Body of pancreas (tissue), 4 donors: ENCODE measurements at regions not wholly inside any gene's neighbourhood (a gene's known extent, or its start where the extent isn't known, plus 50 kb on each side); places are given as distances from the start of the nearest gene placed in this dataset.

Experiments
- ATAC-seq: fragments of 150-250 bp; one replicate; pipeline ENCODE4 v1.9.1; 2016
- DNase-seq, 4 donors: peaks; one replicate each; pipeline ENCODE4 v3.0.0-alpha.2; 2019
- H3K27ac ChIP-seq, 4 donors: fragments of 200-600 bp; sonication (generic); 1 replicate in 3 of 4; 2 replicates in 1 of 4; pipeline versions ENCODE4 v1.5.1 to v1.6.1; 2016 to 2019; ENCODE audit warnings: mild to moderate bottlenecking in 1 of 4, mixed read lengths in 1 of 4, moderate library complexity in 1 of 4
- H3K27me3 ChIP-seq, 2 donors: fragments of 200-600 bp; sonication (generic); one replicate each; pipeline ENCODE4 v1.6.0; 2016; ENCODE audit warnings: mild to moderate bottlenecking in 1 of 2
- H3K36me3 ChIP-seq, 2 donors: fragments of 200-600 bp; sonication (generic); replicated peaks in 1 of 2; 2 replicates each; pipeline ENCODE4 v1.5.1; 2016; ENCODE audit warnings: low read depth in 2 of 2; ENCODE audit not compliant: insufficient read depth in 1 of 2
- H3K4me1 ChIP-seq: fragments of 200-600 bp; sonication (generic); one replicate; pipeline ENCODE4 v1.6.0; 2016
- H3K4me3 ChIP-seq, 2 donors: fragments of 200-600 bp; sonication (generic); 1 replicate in 1 of 2; 2 replicates in 1 of 2; pipeline ENCODE4 v1.5.1; 2016 to 2019
- H3K9me3 ChIP-seq, 3 donors: fragments of 200-600 bp; sonication (generic); 1 replicate in 2 of 3; 2 replicates in 1 of 3; pipeline ENCODE4 v1.5.1; 2016
- CTCF ChIP-seq, 7 experiments: fragments of 450-650 bp in 4 of 7; fragments of 200-600 bp in 3 of 7; sonication (generic) in 3 of 7; IDR thresholded peaks; one replicate each; pipeline ENCODE4 v1.5.1; 2016 to 2019; ENCODE audit warnings: antibody characterized with exemption in 7 of 7
- POLR2A ChIP-seq, 3 donors: fragments of 450-650 bp; IDR thresholded peaks; one replicate each; pipeline ENCODE4 v1.6.1; 2016; ENCODE audit warnings: antibody characterized with exemption in 3 of 3, mild to moderate bottlenecking in 2 of 3
- WGBS, 2 donors: methylation state at CpG; one replicate each; pipeline ENCODE4 v1.1.5; 2017; 5-methylcytosine and 5-hydroxymethylcytosine counted together
- intact Hi-C: fragments of 100-400 bp; cut with DNase I; formaldehyde crosslinking; loops from one replicate; pipeline ENCODE4 v1.15.1; 2023

GRCh38 chr4:117817301-117817700, 217.0 kb upstream of the NDST3 start:
- H3K4me3 ChIP-seq = no peak overlapping the region

GRCh38 chr4:117821834-117822233, 212.5 kb upstream of the NDST3 start:
- no peak for DNase-seq
- H3K36me3 ChIP-seq = no peaks in the 10 kb centered on the region
- 60 to 62% methylated on average over 3 of the region's 3 CpGs for WGBS, 2 donors
- no peak overlapping the region for H3K4me3 ChIP-seq
- no peaks in the 10 kb centered on the region for H3K9me3 ChIP-seq
- H3K27me3 ChIP-seq = no peaks in the 10 kb centered on the region
- ATAC-seq = no peak
- no peak overlapping the region for H3K27ac ChIP-seq
- TF ChIP-seq POLR2A (IDR thresholded peaks at IDR 0.05) = no peak
- TF ChIP-seq CTCF (IDR thresholded peaks at IDR 0.05) = no peak
- no peaks in the 10 kb centered on the region for H3K4me1 ChIP-seq
- intact Hi-C loops = no loop called here

More at GRCh38 chr4:117817301-117817700, 217.0 kb upstream of the NDST3 start:
- no peaks in the 10 kb centered on the region for H3K27me3 ChIP-seq
- DNase-seq (no peak), ATAC-seq (no peak)
- intact Hi-C loops = no loop called here
- H3K36me3 ChIP-seq = no peaks in the 10 kb centered on the region
- H3K9me3 ChIP-seq = no peaks in the 10 kb centered on the region
- no peak overlapping the region for H3K27ac ChIP-seq
- no peak for TF ChIP-seq POLR2A (IDR thresholded peaks at IDR 0.05)
- no peak for TF ChIP-seq CTCF (IDR thresholded peaks at IDR 0.05)
- H3K4me1 ChIP-seq = no peaks in the 10 kb centered on the region

- ATAC-seq (no peak), DNase-seq (no peak)
- Histone ChIP-seq H3K4me1 (no peaks in the 10 kb centered on the region), H3K27ac (no peak overlapping the region), H3K27me3 (no peaks in the 10 kb centered on the region), H3K4me3 (no peak overlapping the region), H3K36me3 (no peaks in the 10 kb centered on the region), H3K9me3 (no peaks in the 10 kb centered on the region)
- TF ChIP-seq POLR2A (IDR thresholded peaks at IDR 0.05) (no peak), CTCF (IDR thresholded peaks at IDR 0.05) (no peak)
- WGBS, 2 donors = 16 to 19% methylated on average over 3 of the region's 3 CpGs
- intact Hi-C loops = no loop called here
Observed at GRCh38 chr4:117823388-117823787, 210.9 kb upstream of the NDST3 start.

GRCh38 chr4:117825600-117825999, 208.7 kb upstream of the NDST3 start:
- Histone ChIP-seq H3K27me3 (no peaks in the 10 kb centered on the region), H3K4me1 (no peaks in the 10 kb centered on the region), H3K9me3 (no peaks in the 10 kb centered on the region), H3K27ac (no peak overlapping the region), H3K4me3 (no peak overlapping the region), H3K36me3 (no peaks in the 10 kb centered on the region)
- no peak for DNase-seq
- ATAC-seq = no peak
- intact Hi-C loops = no loop called here
- WGBS, 2 donors = 25 to 27% methylated on average over 1 of the region's 1 CpG
- TF ChIP-seq POLR2A (IDR thresholded peaks at IDR 0.05) = no peak
- no peak for TF ChIP-seq CTCF (IDR thresholded peaks at IDR 0.05)

- Histone ChIP-seq H3K9me3 (no peaks in the 10 kb centered on the region), H3K4me3 (no peak overlapping the region), H3K27ac (no peak overlapping the region), H3K36me3 (no peaks in the 10 kb centered on the region), H3K27me3 (no peaks in the 10 kb centered on the region), H3K4me1 (no peaks in the 10 kb centered on the region)
- 68 to 77% methylated on average over 10 of the region's 10 CpGs for WGBS, 2 donors
- no peak for DNase-seq
- intact Hi-C loops = no loop called here
- no peak for ATAC-seq
- TF ChIP-seq CTCF (IDR thresholded peaks at IDR 0.05) = no peak
- TF ChIP-seq POLR2A (IDR thresholded peaks at IDR 0.05) = no peak
Observed at GRCh38 chr4:117831060-117831683, 203.1 kb upstream of the NDST3 start.
